CD4-positive, alpha-beta T cell (primary cell): ENCODE measurements at regions not wholly inside any gene's neighbourhood (a gene's known extent, or its start where the extent isn't known, plus 50 kb on each side); places are given as distances from the start of the nearest gene placed in this dataset.
"Not testable (repeated sequence)": the region's sequence is repeated elsewhere in the genome, so short reads cannot be mapped to it uniquely, and the experiment has no call there.

Experiments
- ATAC-seq: fragments of 200-7000 bp; cut with Tn5 transposase; one replicate; pipeline ENCODE4 v1.10.0; 2022; ENCODE audit warnings: mild to moderate bottlenecking; ENCODE audit not compliant: poor library complexity
- CTCF ChIA-PET: fragments of 350-600 bp; sonication (Branson Sonifier 250); formaldehyde crosslinking; loops from one replicate; lab custom pipeline; 2021; ENCODE audit warnings: antibody characterized with exemption, inconsistent platforms; lab: Charles Lee
- POLR2A ChIA-PET: fragments of 350-600 bp; sonication (Branson Sonifier 250); formaldehyde crosslinking; loops from one replicate; lab custom pipeline; 2021; ENCODE audit warnings: antibody characterized with exemption, inconsistent platforms; lab: Charles Lee
- DNase-seq, 14 experiments: peaks; one replicate each; pipeline ENCODE4 v3.0.0-alpha.2; 2013 to 2020; ENCODE audit warnings: mixed read lengths in 2 of 14
- H3K27ac ChIP-seq, 2 donors: one replicate each; pipeline versions ENCODE4 v1.5.1 to v1.7.0; 2013; ENCODE audit warnings: low read length in 2 of 2, low read depth in 1 of 2, mild to moderate bottlenecking in 1 of 2
- H3K27me3 ChIP-seq, 2 experiments: 1 replicate in 1 of 2; 2 replicates in 1 of 2; pipeline versions ENCODE4 v1.6.1 to v1.7.0; 2013; ENCODE audit warnings: low read length in 2 of 2, control low read depth in 1 of 2, mild to moderate bottlenecking in 1 of 2, moderate library complexity in 1 of 2; ENCODE audit not compliant: insufficient read depth in 2 of 2, control insufficient read depth in 1 of 2
- H3K36me3 ChIP-seq: one replicate; pipeline ENCODE4 v1.6.1; 2013; ENCODE audit warnings: low read length, control low read depth; ENCODE audit not compliant: insufficient read depth
- H3K4me1 ChIP-seq: one replicate; pipeline ENCODE4 v1.6.1; 2013; ENCODE audit warnings: low read length, control low read depth; ENCODE audit not compliant: insufficient read depth
- H3K4me3 ChIP-seq: one replicate; pipeline ENCODE4 v1.5.1; 2013; ENCODE audit warnings: mild to moderate bottlenecking, low read length, moderate library complexity
- H3K9me3 ChIP-seq, 2 experiments: 1 replicate in 1 of 2; 2 replicates in 1 of 2; pipeline versions ENCODE4 v1.6.1 to v1.7.0; 2013; ENCODE audit warnings: low read length in 2 of 2, mild to moderate bottlenecking in 2 of 2, control low read depth in 1 of 2, moderate library complexity in 1 of 2; ENCODE audit not compliant: control insufficient read depth in 1 of 2, insufficient read depth in 1 of 2
- H3K27ac Mint-ChIP-seq: one replicate; pipeline ENCODE4 v1.8.0; 2020; ENCODE audit warnings: mixed read lengths
- H3K27me3 Mint-ChIP-seq: one replicate; pipeline ENCODE4 v1.8.0; 2021; ENCODE audit warnings: mixed read lengths
- H3K36me3 Mint-ChIP-seq: one replicate; pipeline ENCODE4 v1.8.0; 2021; ENCODE audit warnings: low read depth, mixed read lengths
- H3K4me1 Mint-ChIP-seq: one replicate; pipeline ENCODE4 v1.8.0; 2021; ENCODE audit warnings: low read depth, mixed read lengths
- H3K4me3 Mint-ChIP-seq: one replicate; pipeline ENCODE4 v1.8.0; 2020; ENCODE audit warnings: mild to moderate bottlenecking, mixed read lengths
- H3K9me3 Mint-ChIP-seq: one replicate; pipeline ENCODE4 v1.8.0; 2020; ENCODE audit warnings: mixed read lengths
- intact Hi-C, 2 experiments: fragments of 100-400 bp; cut with DNase I in 1 of 2; cut with micrococcal nuclease in 1 of 2; formaldehyde crosslinking; loops; one replicate each; pipeline versions ENCODE4 v1.15.1 to v1.9.0; 2023 to 2025; cut with DNase I, micrococcal nuclease
- TF ChIP-seq, protein P1 (sequence below): fragments of 200-600 bp; IDR thresholded peaks from one replicate; pipeline ENCODE4 v1.8.0; 2022; ENCODE audit warnings: antibody characterized with exemption, mild to moderate bottlenecking

DNA sequence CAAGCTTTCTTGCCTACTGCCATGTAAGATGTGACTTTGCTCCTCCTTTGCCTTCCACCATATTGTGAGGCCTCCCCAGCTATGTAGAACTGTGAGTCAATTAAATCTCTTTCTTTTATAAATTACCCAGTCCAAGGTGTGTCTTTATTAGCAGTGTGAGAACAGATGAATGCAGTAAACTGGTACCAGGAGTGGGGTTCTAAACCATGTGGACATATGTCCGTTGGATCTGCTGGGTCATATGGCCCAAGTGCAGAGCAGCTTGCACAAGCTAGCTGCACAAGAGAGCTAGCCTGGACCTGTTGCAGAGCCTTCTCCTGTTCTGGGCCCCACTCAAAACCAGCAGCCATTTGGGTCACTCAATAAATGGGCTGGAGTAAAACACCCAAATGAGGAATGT, 177.1 kb downstream of the HIPK3 start:
- no peak overlapping the region for H3K27ac Mint-ChIP-seq
- no peaks in the 10 kb centered on the region for H3K4me1 Mint-ChIP-seq
- no peaks in the 10 kb centered on the region for H3K36me3 Mint-ChIP-seq
- no peaks in the 10 kb centered on the region for H3K4me1 ChIP-seq
- no peak overlapping the region for H3K27ac ChIP-seq
- peaks cover 0 to 4% of the 10 kb centered on the region in 2 experiments for H3K27me3 ChIP-seq
- TF ChIP-seq, protein P1, sequence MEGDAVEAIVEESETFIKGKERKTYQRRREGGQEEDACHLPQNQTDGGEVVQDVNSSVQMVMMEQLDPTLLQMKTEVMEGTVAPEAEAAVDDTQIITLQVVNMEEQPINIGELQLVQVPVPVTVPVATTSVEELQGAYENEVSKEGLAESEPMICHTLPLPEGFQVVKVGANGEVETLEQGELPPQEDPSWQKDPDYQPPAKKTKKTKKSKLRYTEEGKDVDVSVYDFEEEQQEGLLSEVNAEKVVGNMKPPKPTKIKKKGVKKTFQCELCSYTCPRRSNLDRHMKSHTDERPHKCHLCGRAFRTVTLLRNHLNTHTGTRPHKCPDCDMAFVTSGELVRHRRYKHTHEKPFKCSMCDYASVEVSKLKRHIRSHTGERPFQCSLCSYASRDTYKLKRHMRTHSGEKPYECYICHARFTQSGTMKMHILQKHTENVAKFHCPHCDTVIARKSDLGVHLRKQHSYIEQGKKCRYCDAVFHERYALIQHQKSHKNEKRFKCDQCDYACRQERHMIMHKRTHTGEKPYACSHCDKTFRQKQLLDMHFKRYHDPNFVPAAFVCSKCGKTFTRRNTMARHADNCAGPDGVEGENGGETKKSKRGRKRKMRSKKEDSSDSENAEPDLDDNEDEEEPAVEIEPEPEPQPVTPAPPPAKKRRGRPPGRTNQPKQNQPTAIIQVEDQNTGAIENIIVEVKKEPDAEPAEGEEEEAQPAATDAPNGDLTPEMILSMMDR = no peak
- ATAC-seq = no peak
- peaks cover 7 to 8% of the 10 kb centered on the region in 2 experiments for H3K9me3 ChIP-seq
- H3K4me3 ChIP-seq = no peak overlapping the region
- POLR2A ChIA-PET = no interaction called here
- CTCF ChIA-PET = no interaction called here
- no peak for DNase-seq
- H3K36me3 ChIP-seq = no peaks in the 10 kb centered on the region
- H3K9me3 Mint-ChIP-seq = peaks cover 11% of the 10 kb centered on the region
- peaks cover 19% of the 10 kb centered on the region for H3K27me3 Mint-ChIP-seq
- no peak overlapping the region for H3K4me3 Mint-ChIP-seq
- intact Hi-C loops = no loop called here

DNA sequence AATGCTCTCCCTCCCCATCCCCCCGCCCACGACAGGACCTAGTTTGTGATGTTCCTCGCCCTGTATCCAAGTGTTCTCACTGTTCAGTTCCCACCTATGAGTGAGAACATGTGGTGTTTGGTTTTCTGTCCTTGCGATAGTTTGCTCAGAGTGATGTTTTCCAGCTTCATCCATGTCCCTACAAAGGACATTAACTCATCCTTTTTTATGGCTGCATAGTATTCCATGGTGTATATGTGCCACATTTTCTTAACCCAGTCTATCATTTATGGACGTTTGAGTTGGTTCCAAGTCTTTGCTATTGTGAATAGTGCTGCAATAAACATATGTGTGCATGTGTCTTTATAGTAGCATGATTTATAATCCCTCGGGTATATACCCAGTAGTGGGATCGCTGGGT, 171.3 kb downstream of the HIPK3 start:
- H3K4me3 Mint-ChIP-seq, DNase-seq, CTCF ChIA-PET, H3K27me3 ChIP-seq, intact Hi-C loops, H3K9me3 Mint-ChIP-seq, H3K36me3 ChIP-seq, H3K4me1 ChIP-seq, H3K27ac ChIP-seq, H3K27ac Mint-ChIP-seq, ATAC-seq, H3K4me3 ChIP-seq, H3K36me3 Mint-ChIP-seq, H3K4me1 Mint-ChIP-seq, POLR2A ChIA-PET: not testable (repeated sequence)
- H3K27me3 Mint-ChIP-seq = peaks cover 37% of the 10 kb centered on the region
- peaks cover 0 to 11% of the 10 kb centered on the region in 2 experiments for H3K9me3 ChIP-seq

DNA sequence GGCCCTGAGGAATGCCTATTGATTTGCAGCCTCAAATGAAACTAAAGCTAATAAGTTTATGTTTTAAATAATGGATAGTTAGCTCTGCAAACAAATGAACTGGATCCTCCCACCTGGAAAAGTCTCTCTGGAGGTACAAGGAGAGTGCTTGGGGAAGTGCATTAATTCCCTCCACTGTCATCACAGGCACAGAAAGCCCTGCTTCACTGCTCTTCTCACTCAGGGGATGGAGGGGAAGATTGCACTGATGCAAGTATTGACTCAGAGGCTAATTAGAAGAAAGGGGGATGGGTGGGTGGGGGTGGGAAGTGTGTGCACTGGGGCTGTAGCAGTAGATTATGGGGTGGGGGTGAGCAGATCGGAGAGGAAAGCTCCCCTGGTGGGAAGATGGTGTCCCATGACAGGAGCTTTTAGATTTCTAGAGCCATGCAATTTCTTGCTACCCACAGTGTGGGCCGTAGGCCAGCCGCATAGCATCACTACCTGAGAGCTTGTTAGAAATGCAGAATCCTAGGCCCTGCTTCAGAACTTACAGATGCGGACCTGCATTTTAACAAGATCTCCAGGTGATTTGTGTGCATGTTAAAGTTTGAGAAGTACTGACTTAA, 163.9 kb downstream of the HIPK3 start:
- intact Hi-C loops = no loop called here
- CTCF ChIA-PET = no interaction called here
- Histone ChIP-seq H3K36me3 (no peaks in the 10 kb centered on the region), H3K9me3 (no peaks in the 10 kb centered on the region), H3K4me1 (no peaks in the 10 kb centered on the region), H3K4me3 (no peak overlapping the region), H3K27me3 (peaks cover 0 to 11% of the 10 kb centered on the region in 2 experiments), H3K27ac (no peak overlapping the region)
- ATAC-seq = no peak
- no peak overlapping the region for H3K27ac Mint-ChIP-seq
- no peak overlapping the region for H3K4me3 Mint-ChIP-seq
- no peaks in the 10 kb centered on the region for H3K36me3 Mint-ChIP-seq
- no peaks in the 10 kb centered on the region for H3K9me3 Mint-ChIP-seq
- no peaks in the 10 kb centered on the region for H3K4me1 Mint-ChIP-seq
- POLR2A ChIA-PET = no interaction called here
- peaks cover 37% of the 10 kb centered on the region for H3K27me3 Mint-ChIP-seq
- TF ChIP-seq, protein P1 = no peak
- no peak for DNase-seq

DNA sequence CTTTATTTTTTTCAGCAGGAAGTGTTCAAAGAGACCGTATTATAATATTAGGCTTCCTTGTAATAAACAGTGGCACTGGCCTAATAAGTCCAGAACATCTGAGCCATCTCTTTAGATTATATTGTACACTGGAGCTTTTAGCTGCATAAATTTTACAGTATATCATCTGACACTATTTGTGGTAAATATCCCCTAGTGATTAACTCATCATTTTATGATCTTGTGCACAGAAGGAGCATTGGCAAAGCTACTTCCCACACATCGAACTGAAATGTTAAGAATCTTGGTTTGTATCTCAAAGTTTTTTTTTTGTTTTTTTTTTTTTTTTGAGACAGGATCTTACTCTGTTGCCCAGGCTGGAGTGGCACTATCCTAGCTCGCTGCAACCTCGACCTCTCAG, 162.7 kb downstream of the HIPK3 start:
- Histone ChIP-seq H3K36me3 (no peaks in the 10 kb centered on the region), H3K27me3 (peaks cover 0 to 16% of the 10 kb centered on the region in 2 experiments), H3K9me3 (no peaks in the 10 kb centered on the region), H3K27ac (no peak overlapping the region), H3K4me1 (no peaks in the 10 kb centered on the region), H3K4me3 (no peak overlapping the region)
- POLR2A ChIA-PET = no interaction called here
- Mint-ChIP-seq H3K27me3 (peaks cover 43% of the 10 kb centered on the region), H3K36me3 (no peaks in the 10 kb centered on the region), H3K4me3 (no peak overlapping the region), H3K27ac (no peak overlapping the region), H3K4me1 (no peaks in the 10 kb centered on the region), H3K9me3 (no peaks in the 10 kb centered on the region)
- ATAC-seq (no peak), DNase-seq (no peak)
- CTCF ChIA-PET = interaction anchor here (0.6 to 1.2 kb wide), 2 partner anchors 15 to 532 kb away, joined by 3 read pairs; no protein-coding TSS in a partner anchor
- intact Hi-C loops = no loop called here
- TF ChIP-seq, protein P1 = no peak
